Endothelial cell of umbilical vein (primary cell): ENCODE measurements at regions not wholly inside any gene's neighbourhood (a gene's known extent, or its start where the extent isn't known, plus 50 kb on each side); places are given as distances from the start of the nearest gene placed in this dataset.

Experiments
- BruUV-seq: library from RNA; stranded (reverse); fragments of 400-500 nt; replicated peaks from 2 replicates; lab custom pipeline; 2021; lab: Mats Ljungman, UMichigan
- CTCF ChIA-PET: fragments of 300-600, 350-600 bp; sonication (Branson Sonifier 250); formaldehyde crosslinking; loops from one replicate; lab custom pipeline; 2021; ENCODE audit warnings: antibody characterized with exemption, inconsistent platforms; lab: Charles Lee
- POLR2A ChIA-PET: fragments of 300-600, 350-600 bp; sonication (Branson Sonifier 250); formaldehyde crosslinking; loops from one replicate; lab custom pipeline; 2021; ENCODE audit warnings: antibody characterized with exemption, inconsistent platforms; lab: Charles Lee
- DNase-seq: peaks from one replicate; pipeline ENCODE4 v3.0.0-alpha.2; 2011; ENCODE audit warnings: low read depth, low spot score
- FAIRE-seq: peaks from 2 replicates; lab custom pipeline; 2011; peaks lifted over from hg19 to GRCh38; lab: Jason Lieb, UNC
- H2AFZ ChIP-seq: 2 replicates; pipeline ENCODE4 v1.6.0; 2012; ENCODE audit warnings: low read depth, low read length, control low read depth, inconsistent platforms
- H3K27ac ChIP-seq: 2 replicates; pipeline ENCODE4 v1.5.1; 2011; ENCODE audit warnings: low read depth, mild to moderate bottlenecking, control low read depth, low read length, moderate library complexity; ENCODE audit not compliant: insufficient read depth
- H3K27me3 ChIP-seq, 2 experiments: 2 replicates each; pipeline versions ENCODE4 v1.6.0 to v1.6.1; 2011; ENCODE audit warnings: low read length in 2 of 2, mixed read lengths in 1 of 2; ENCODE audit not compliant: control insufficient read depth in 2 of 2, insufficient read depth in 2 of 2
- H3K36me3 ChIP-seq, 2 experiments: 2 replicates in 1 of 2; 3 replicates in 1 of 2; pipeline ENCODE4 v1.5.1; 2011; ENCODE audit warnings: low read length in 2 of 2, mild to moderate bottlenecking in 1 of 2, moderate library complexity in 1 of 2; ENCODE audit not compliant: control insufficient read depth in 2 of 2, insufficient read depth in 2 of 2; ENCODE audit errors: extremely low read depth in 1 of 2
- H3K4me1 ChIP-seq: 3 replicates; pipeline ENCODE4 v1.5.1; 2011; ENCODE audit warnings: mild to moderate bottlenecking, low read length; ENCODE audit not compliant: control insufficient read depth, insufficient read depth; ENCODE audit errors: extremely low read depth
- H3K4me2 ChIP-seq: 2 replicates; pipeline ENCODE4 v1.6.1; 2011; ENCODE audit warnings: low read length, control low read depth, mixed read lengths; ENCODE audit not compliant: insufficient read depth
- H3K4me3 ChIP-seq, 3 experiments: fragments of 200-600 bp in 1 of 3; sonication (generic), shearing (Covaris generic) in 1 of 3; replicated peaks in 1 of 3; 2 replicates each; pipeline ENCODE4 v1.5.1; 2011 to 2016; ENCODE audit warnings: control low read depth in 3 of 3, low read length in 3 of 3, mild to moderate bottlenecking in 2 of 3, inconsistent platforms in 1 of 3, low read depth in 1 of 3, moderate library complexity in 1 of 3; ENCODE audit not compliant: insufficient read depth in 1 of 3
- H3K79me2 ChIP-seq: 2 replicates; pipeline ENCODE4 v1.6.0; 2012; ENCODE audit warnings: low read length, inconsistent platforms; ENCODE audit not compliant: control insufficient read depth, insufficient read depth
- H3K9ac ChIP-seq: replicated peaks from 2 replicates; pipeline ENCODE3; 2011; ENCODE audit warnings: low read length, control low read depth; ENCODE audit not compliant: insufficient read depth; ENCODE audit errors: extremely low read depth
- H3K9me1 ChIP-seq: replicated peaks from 3 replicates; pipeline ENCODE4 v1.6.0; 2011; ENCODE audit warnings: mild to moderate bottlenecking, low read length; ENCODE audit not compliant: control insufficient read depth, insufficient read depth; ENCODE audit errors: extremely low read depth
- H3K9me3 ChIP-seq: replicated peaks from 2 replicates; pipeline ENCODE4 v1.5.1; 2012; ENCODE audit warnings: low read length, inconsistent platforms; ENCODE audit not compliant: control insufficient read depth, insufficient read depth
- H4K20me1 ChIP-seq: replicated peaks from 2 replicates; pipeline ENCODE3; 2011; ENCODE audit warnings: mild to moderate bottlenecking, low read length; ENCODE audit not compliant: control insufficient read depth, insufficient read depth; ENCODE audit errors: extremely low read depth
- CTCF ChIP-seq, 2 donors: IDR thresholded peaks; 1 replicate in 1 of 2; 2 replicates in 1 of 2; pipeline ENCODE4 v1.5.1; 2011; ENCODE audit warnings: low read length in 2 of 2, mild to moderate bottlenecking in 2 of 2, moderate library complexity in 2 of 2, control low read depth in 1 of 2, inconsistent platforms in 1 of 2, low read depth in 1 of 2; ENCODE audit not compliant: insufficient read depth in 1 of 2; ENCODE audit errors: extremely low read depth in 1 of 2
- EZH2 ChIP-seq: IDR thresholded peaks from 2 replicates; pipeline ENCODE4 v1.6.1; 2012; ENCODE audit warnings: borderline replicate concordance, low read depth, mild to moderate bottlenecking, moderate library complexity, low read length, inconsistent platforms; ENCODE audit not compliant: severe bottlenecking
- FOS ChIP-seq: IDR thresholded peaks from 2 replicates; pipeline ENCODE4 v1.6.1; 2011; ENCODE audit warnings: mild to moderate bottlenecking, low read length, moderate library complexity, borderline replicate concordance; ENCODE audit not compliant: insufficient read depth
- GATA2 ChIP-seq: IDR thresholded peaks from 2 replicates; pipeline ENCODE4 v1.7.0; 2011; ENCODE audit warnings: low read depth, mild to moderate bottlenecking, moderate library complexity, mixed read lengths, low read length; ENCODE audit not compliant: insufficient read length, insufficient read depth
- MAX ChIP-seq: IDR thresholded peaks from 2 replicates; pipeline ENCODE4 v1.6.1; 2011; ENCODE audit not compliant: insufficient read depth, insufficient read length
- MYC ChIP-seq: IDR thresholded peaks from one replicate; pipeline ENCODE4 v1.6.1; 2011; ENCODE audit warnings: mild to moderate bottlenecking, low read depth, low read length
- POLR2A ChIP-seq: IDR thresholded peaks from 2 replicates; pipeline ENCODE4 v1.6.1; 2012; ENCODE audit warnings: low read depth, mild to moderate bottlenecking, control low read depth, low read length
- POLR2AphosphoS5 ChIP-seq: IDR thresholded peaks from 2 replicates; pipeline ENCODE4 v1.6.1; 2012; ENCODE audit warnings: low read depth, mild to moderate bottlenecking, control low read depth, low read length, moderate library complexity; ENCODE audit not compliant: insufficient read depth
- dilution Hi-C: fragments of 300-500 bp; cut with MboI; formaldehyde crosslinking; loops from one replicate; pipeline ENCODE4 v1.15.0; 2019; ENCODE audit warnings: low sequenced_read_pairs; ENCODE audit not compliant: extremely low pct_ligation_motif_present
- intact Hi-C: fragments of 100-400 bp; cut with micrococcal nuclease; formaldehyde crosslinking; loops from one replicate; pipeline ENCODE4 v1.10.0; 2022

GRCh38 chr5:110900829-110901228, 162.0 kb downstream of the SLC25A46 start:
- intact Hi-C loops (no loop called here), dilution Hi-C loops (no loop called here)
- Histone ChIP-seq H3K4me1 (no peaks in the 10 kb centered on the region), H3K9ac (no peak overlapping the region), H2AFZ (no peak overlapping the region), H3K79me2 (no peaks in the 10 kb centered on the region), H3K4me2 (no peak overlapping the region), H3K27me3 (no peaks in the 10 kb centered on the region), H3K9me1 (no peaks in the 10 kb centered on the region), H3K27ac (no peak overlapping the region), H4K20me1 (no peaks in the 10 kb centered on the region), H3K9me3 (no peaks in the 10 kb centered on the region), H3K36me3 (no peaks in the 10 kb centered on the region), H3K4me3 (no peak overlapping the region)
- ChIA-PET CTCF (no interaction called here), POLR2A (no interaction called here)
- DNase-seq: no peak
- no TSS peak for BruUV-seq
- TF ChIP-seq POLR2AphosphoS5 (no peak), GATA2 (peak; percentile 40), FOS (peak; percentile 72), EZH2 (no peak)
- no peak for FAIRE-seq

- no TSS peak for BruUV-seq
- H4K20me1 ChIP-seq: no peaks in the 10 kb centered on the region
- CTCF ChIA-PET: no interaction called here
- no peaks in the 10 kb centered on the region for H3K27me3 ChIP-seq
- TF ChIP-seq GATA2 (no peak), MYC (no peak), POLR2A (no peak), FOS (no peak), EZH2 (no peak), CTCF (IDR thresholded peaks at IDR 0.05; ENCODE audit: extremely low read depth in 1 of 2, insufficient read depth in 1 of 2, low read depth in 1 of 2, low read length in 2 of 2) (no peak), POLR2AphosphoS5 (no peak), MAX (no peak)
- H2AFZ ChIP-seq: no peak overlapping the region
- DNase-seq (no peak), FAIRE-seq (no peak)
- intact Hi-C loops: no loop called here
- no peak overlapping the region for H3K4me2 ChIP-seq
- no peak overlapping the region for H3K27ac ChIP-seq
- H3K9me3 ChIP-seq: no peaks in the 10 kb centered on the region
- H3K36me3 ChIP-seq: no peaks in the 10 kb centered on the region
- no peaks in the 10 kb centered on the region for H3K9me1 ChIP-seq
- no peak overlapping the region for H3K9ac ChIP-seq
- dilution Hi-C loops: no loop called here
- no peaks in the 10 kb centered on the region for H3K79me2 ChIP-seq
- H3K4me3 ChIP-seq: no peak overlapping the region
- H3K4me1 ChIP-seq: no peaks in the 10 kb centered on the region
- POLR2A ChIA-PET: no interaction called here
Observed at GRCh38 chr5:110903966-110904365, 165.2 kb downstream of the SLC25A46 start.
